Pulmonary artery endothelial cell (primary cell): ENCODE measurements at regions not wholly inside any gene's neighbourhood (a gene's known extent, or its start where the extent isn't known, plus 50 kb on each side); places are given as distances from the start of the nearest gene placed in this dataset.
A peak's percentile ranks its signal among the peaks of the same experiment; 100 is the strongest.
"Not testable (repeated sequence)": the region's sequence is repeated elsewhere in the genome, so short reads cannot be mapped to it uniquely, and the experiment has no call there.

Source experiments
- DNase-seq: peaks from one replicate; pipeline ENCODE4 v3.0.0-alpha.2; 2011; ENCODE audit warnings: low read depth, low spot score

DNA sequence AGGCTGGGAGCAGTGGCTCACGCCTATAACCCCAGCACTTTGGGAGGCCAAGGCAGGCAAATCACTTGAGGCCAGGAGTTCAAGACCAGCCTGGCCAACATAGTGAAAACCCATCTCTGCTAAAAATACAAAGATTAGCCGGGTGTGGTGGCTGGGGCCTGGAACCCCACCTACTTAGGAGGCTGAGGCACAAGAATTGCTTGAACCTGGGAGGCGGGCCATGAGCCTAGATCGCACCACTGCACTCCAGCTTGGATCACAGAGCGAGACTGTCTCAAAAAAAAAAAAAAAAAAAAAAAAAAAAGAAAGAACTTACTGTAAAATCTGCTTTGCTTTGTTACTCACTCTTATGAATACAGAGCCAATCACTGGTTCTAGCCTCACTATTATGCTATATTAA lies 166.4 kb upstream of the TMCC3 start:
- not testable (repeated sequence) for DNase-seq

DNA sequence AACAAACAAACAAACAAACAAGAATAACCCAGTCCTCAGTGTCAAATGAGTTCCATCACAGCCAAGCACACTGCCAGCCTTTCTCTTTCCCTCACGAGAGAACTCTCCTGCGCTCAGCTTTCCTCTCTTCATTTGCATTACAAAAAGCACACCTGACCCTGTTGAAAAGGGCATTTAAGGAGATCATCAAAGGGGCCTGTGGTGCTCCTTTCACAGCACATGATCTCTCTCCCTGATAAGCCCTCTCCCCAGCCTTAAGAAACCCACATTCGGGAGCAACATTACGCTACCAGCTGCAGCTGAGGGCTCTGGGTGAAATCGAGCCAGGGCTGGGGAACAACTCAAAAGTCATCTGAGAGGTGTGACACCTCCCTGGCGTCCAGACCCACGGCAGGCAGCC lies 165.6 kb upstream of the TMCC3 start:
- DNase-seq: no peak

DNA sequence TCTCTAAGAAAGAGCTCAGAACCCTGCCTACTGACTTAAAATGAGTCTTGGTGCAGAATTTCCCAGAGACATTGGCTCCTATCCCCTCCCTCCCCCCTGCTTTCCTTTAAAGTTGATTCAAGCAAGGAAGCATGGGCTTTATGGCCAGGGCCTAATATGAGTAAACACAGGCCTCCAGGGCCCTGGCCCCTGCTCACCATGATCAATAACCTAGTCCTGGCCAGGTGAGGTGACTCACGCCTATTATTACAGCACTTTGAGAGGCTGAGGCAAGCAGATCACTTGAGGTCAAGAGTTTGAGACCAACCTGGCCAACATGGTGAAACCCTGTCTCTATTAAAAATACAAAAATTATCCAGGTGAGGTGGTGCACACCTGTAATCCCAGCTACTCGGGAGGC lies 165.1 kb upstream of the TMCC3 start:
- no peak for DNase-seq

DNA sequence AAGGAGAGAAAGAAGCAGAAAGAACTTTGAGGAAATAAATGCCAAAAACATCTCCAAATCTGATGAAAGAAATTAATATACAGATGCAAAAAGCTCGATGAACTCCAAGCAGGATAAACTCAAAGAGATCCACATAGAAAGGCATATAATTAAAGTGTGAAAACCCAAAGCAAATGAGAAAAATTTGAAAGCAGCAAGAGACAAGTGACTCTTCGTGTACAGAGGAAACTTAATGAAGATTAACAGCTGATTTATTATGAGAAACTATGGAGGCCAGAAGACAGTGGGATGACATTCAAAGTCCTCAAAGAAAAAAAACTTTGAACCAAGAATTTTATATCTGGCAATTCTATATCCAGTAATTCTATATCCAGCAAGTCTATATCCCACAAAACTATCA lies 163.0 kb upstream of the TMCC3 start:
- DNase-seq: no peak

DNA sequence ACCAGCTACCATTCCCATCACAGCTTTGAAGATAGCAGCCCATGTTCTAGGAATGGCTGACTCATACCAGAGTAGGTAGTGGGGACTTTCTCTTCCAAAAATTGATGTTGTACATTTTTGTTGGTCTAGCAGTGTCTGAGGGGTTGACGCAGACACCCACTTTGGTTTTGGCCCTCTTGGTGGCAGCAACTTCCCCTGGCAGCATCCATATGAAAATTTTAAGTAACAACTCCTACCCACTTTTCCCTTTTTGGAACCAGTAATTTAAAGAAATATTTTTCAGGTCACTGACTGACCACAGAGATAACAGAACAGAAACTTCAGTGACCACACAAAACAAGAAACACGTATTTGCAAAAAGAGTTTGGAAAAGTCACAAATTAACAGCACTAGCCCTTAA lies 162.0 kb upstream of the TMCC3 start:
- no peak for DNase-seq

GRCh38 chr12:94811611-94812010 lies 161.3 kb upstream of the TMCC3 start:
- no peak for DNase-seq

GRCh38 chr12:94807951-94808350 lies 157.6 kb upstream of the TMCC3 start:
- no peak for DNase-seq

DNA sequence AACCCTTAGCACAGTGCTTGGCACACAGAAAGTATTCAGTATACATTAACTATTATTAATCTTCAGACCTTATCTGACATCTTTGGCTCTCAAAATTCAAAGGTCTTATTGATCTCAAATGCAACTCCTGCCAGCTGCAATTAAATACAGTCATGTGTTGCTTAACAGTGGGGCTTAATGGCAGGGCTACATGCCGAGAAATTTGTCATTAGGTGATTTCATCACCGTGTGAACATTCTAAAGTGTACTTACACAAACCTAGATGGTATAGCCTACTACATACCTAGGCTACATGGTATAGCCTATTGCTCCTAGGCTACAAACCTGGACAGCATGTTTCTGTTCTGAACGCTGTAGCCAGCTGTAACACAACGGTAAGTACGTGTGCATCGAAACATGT lies 156.3 kb upstream of the TMCC3 start:
- no peak for DNase-seq

- peak; percentile 64 for DNase-seq
Measured at GRCh38 chr12:94805749-94806529, 155.6 kb upstream of the TMCC3 start.

DNA sequence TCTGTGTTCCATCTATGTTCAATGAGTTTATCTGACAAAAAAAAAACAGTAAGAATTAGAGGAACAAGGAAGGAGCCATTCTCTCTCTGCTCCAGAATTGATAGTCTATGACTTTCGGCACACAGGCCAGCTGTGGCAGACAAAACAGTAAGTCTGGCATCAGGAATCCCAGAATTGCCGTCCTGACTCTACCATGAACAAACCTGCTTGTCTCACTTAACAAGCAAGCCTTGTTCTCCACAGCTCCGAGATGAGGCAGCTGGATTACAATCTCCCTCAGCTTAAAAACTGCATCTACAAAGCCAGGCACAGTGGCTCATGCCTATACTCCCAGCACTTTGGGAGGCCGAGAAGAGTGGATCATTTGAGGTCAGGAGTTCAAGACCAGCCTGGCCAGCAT lies 153.6 kb upstream of the TMCC3 start:
- no peak for DNase-seq

DNA sequence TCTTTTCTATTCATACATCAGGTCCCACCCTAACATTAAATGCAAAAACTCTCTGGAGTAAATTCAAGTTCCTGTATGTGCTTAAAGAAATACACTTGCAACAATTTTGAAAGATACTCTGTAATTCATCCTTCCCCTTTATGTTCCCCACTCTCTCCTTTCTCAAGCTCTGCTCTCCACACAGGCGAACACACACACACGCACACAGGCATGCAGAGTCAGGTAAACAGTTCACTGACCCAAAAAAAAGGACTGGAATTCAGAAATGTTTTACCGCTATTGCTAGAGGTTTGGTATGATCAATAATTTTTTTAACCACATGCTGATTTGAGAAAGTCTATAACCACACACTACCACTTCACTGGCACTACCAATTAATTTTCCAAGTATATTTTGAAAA lies 152.4 kb upstream of the TMCC3 start:
- no peak for DNase-seq

DNA sequence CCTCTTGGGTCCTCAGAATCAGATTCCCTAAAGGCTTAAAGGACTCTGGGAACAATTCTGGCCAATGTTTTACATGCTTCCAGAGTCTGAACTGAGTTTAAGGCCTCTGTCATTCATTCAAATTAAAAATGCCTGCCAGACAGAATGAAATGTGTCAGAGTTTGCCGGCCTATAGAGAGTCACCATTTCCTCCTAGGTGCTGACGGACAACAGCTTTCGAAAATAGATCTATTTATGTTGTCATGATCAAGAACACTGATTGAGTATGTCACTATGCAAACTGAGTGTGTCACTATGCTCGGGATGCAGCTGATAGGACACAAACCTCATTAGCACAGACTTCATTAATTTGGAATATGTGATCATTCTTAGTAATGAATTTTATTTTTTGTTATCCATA lies 151.4 kb upstream of the TMCC3 start:
- no peak for DNase-seq

- no peak for DNase-seq
Measured at GRCh38 chr12:94799136-94799535, 148.8 kb upstream of the TMCC3 start.

DNA sequence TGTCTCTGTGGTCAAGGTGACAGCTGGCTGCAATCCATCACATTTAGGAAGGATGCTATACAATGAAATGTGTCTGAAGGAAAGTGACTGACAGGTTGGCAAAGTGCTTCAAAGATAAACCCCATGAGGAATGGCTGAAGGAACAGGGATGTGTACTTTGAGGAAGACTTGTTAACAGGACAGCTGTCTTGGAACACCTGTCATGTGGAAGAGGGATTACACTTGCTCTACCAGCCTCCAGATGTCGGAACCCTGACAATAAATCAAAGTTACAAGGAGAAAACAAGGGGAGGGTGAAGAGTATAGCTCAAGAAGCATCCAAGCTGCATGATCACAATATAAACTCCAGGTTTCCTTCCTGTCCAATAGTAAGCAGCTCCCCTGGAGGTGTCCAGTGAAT lies 147.8 kb upstream of the TMCC3 start:
- DNase-seq: no peak

- DNase-seq: no peak
Measured at GRCh38 chr12:94795520-94795919, 145.2 kb upstream of the TMCC3 start.

DNA sequence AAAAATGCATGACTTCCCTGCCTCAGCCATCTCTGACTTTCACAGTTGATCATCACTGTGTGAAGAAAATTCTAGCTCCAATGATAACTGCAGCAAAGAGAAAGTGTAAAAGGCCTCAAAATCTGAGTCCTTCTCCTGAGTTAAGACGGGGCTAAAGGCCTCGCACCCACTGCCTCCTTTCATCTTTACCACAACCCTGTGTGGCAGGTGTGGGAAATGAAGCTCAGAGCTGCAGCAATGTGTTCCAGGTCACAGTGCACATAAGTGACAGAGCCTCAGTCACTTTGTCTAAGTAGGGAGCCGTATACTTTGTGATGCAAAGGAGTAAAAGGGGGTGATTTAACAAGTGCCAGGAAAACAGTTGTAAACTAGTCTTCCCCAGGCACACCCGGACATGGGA lies 144.7 kb upstream of the TMCC3 start:
- no peak for DNase-seq

GRCh38 chr12:94793191-94793595 lies 142.8 kb upstream of the TMCC3 start:
- DNase-seq: no peak

- DNase-seq: no peak
Measured at GRCh38 chr12:94792693-94793092, 142.3 kb upstream of the TMCC3 start.

DNA sequence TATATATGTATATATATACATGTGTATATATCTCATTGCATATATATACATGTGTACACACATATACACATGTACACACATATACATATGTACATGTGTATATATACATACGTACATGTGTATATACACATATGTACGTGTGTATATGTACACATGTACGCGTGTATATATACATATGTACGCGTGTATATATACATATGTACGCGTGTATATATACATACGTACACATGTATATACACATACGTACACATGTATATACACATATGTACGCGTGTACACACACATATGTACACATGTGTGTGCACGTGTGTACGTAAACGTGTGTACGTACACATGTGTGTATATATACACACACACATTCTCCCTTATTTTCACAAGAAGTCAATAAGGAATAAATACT lies 141.6 kb upstream of the TMCC3 start:
- no peak for DNase-seq

GRCh38 chr12:94790825-94791224 lies 140.5 kb upstream of the TMCC3 start:
- no peak for DNase-seq

DNA sequence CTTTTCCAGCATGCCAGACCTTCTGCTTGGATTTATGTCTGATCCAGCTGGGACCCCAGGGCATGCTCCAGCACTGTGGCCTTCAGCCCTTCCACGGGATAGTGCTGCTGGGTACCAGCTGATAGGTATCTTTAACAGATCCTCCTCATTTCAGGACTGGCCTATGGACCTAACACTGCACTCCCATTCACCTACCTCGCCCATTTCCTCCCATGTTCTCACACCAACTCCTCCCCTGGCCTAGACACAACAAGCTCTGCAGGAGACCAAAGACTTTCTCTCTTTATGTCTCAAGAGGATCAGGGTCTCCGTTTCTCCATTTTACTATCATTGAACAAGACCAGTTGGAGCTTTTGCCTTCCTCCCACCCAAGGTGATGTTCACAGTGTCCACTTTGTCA lies 140.0 kb upstream of the TMCC3 start:
- no peak for DNase-seq

GRCh38 chr12:94789510-94790225 lies 139.3 kb upstream of the TMCC3 start:
- DNase-seq: no peak

DNA sequence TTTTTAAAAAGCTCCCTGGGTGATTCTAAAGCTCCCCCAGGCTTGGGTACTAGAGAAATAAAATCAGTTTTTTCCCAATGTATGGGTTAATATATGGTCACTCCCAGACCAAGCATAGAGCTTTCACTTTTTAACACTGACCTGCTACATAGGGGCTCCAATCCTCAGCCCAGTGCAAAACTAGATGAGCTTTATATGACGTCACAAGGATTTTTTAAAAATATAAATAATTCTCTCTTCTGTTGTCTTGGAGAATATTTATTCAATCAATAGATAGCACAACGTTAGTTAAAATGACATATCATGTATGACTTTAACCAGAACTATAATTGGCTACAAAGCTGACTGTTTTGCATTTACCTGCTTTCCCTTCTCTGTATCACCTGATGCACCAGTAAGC lies 137.9 kb upstream of the TMCC3 start:
- no peak for DNase-seq
